Keratinocyte (primary cell): ENCODE measurements at regions not wholly inside any gene's neighbourhood (a gene's known extent, or its start where the extent isn't known, plus 50 kb on each side); places are given as distances from the start of the nearest gene placed in this dataset.

ENCODE experiments used
- EZH2 ChIP-seq: IDR thresholded peaks from one replicate; pipeline ENCODE4 v1.6.1; 2012; ENCODE audit warnings: inconsistent platforms, mild to moderate bottlenecking, low read length, moderate library complexity
- TF ChIP-seq, protein P1 (sequence below), 3 experiments: IDR thresholded peaks in 1 of 3; conservative IDR thresholded peaks in 1 of 3; optimal IDR thresholded peaks in 1 of 3; 2 replicates in 2 of 3; 3 replicates in 1 of 3; pipeline versions ENCODE3 to v1.5.1; 2011; ENCODE audit warnings: low read length in 3 of 3, mild to moderate bottlenecking in 3 of 3, moderate library complexity in 2 of 3, control low read depth in 1 of 3, inconsistent platforms in 1 of 3; ENCODE audit not compliant: insufficient read depth in 2 of 3; ENCODE audit errors: extremely low read depth in 1 of 3

DNA sequence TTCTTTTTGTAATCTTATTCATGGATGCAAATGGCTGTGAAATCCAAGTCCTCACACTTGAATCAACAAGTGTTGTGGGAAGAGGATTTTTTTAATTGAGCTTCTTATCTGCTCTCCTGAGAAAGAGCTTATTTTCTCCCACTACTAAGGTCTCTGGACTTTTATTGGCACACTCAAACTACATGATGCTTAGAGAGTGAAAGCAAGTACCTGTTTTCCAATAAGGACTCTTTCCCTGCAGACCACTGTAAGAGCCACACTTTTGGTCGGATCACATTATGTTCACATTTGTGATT, 546.4 kb upstream of the ARRDC3 start:
- TF ChIP-seq, protein P1, sequence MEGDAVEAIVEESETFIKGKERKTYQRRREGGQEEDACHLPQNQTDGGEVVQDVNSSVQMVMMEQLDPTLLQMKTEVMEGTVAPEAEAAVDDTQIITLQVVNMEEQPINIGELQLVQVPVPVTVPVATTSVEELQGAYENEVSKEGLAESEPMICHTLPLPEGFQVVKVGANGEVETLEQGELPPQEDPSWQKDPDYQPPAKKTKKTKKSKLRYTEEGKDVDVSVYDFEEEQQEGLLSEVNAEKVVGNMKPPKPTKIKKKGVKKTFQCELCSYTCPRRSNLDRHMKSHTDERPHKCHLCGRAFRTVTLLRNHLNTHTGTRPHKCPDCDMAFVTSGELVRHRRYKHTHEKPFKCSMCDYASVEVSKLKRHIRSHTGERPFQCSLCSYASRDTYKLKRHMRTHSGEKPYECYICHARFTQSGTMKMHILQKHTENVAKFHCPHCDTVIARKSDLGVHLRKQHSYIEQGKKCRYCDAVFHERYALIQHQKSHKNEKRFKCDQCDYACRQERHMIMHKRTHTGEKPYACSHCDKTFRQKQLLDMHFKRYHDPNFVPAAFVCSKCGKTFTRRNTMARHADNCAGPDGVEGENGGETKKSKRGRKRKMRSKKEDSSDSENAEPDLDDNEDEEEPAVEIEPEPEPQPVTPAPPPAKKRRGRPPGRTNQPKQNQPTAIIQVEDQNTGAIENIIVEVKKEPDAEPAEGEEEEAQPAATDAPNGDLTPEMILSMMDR (optimal IDR thresholded peaks at IDR 0.05 in 1 of 3, IDR thresholded peaks at IDR 0.05 in 1 of 3, conservative IDR thresholded peaks at IDR 0.05 in 1 of 3; ENCODE audit: extremely low read depth in 1 of 3, insufficient read depth in 2 of 3, low read length in 3 of 3): no peak
- no peak for TF ChIP-seq EZH2
